Occipital lobe (tissue), 1 donor: ENCODE measurements at regions not wholly inside any gene's neighbourhood (a gene's known extent, or its start where the extent isn't known, plus 50 kb on each side); places are given as distances from the start of the nearest gene placed in this dataset.

ENCODE experiments used
- DNase-seq: peaks from one replicate; lab custom pipeline; 2025; lab: John Stamatoyannopoulos, UW

DNA sequence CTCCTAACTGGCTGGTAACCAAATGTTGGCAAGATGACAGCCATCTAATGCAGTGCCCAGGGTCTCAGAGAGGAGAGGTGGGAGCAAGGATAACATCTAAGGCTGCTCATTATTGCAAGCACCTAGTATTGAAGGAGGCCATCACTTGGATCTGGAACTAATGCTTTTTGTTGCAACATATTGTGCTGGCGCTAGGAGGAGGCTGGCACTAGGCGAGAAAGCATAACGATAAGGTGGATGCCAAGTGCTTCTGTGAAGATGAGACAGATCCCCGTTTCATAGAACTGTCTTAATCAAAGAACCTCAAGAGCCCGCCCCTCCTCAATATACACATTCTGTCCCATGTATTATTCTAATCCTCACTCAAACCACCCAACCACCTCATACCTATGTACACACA is 774.0 kb downstream of the VRK1 start:
- no peak for DNase-seq

DNA sequence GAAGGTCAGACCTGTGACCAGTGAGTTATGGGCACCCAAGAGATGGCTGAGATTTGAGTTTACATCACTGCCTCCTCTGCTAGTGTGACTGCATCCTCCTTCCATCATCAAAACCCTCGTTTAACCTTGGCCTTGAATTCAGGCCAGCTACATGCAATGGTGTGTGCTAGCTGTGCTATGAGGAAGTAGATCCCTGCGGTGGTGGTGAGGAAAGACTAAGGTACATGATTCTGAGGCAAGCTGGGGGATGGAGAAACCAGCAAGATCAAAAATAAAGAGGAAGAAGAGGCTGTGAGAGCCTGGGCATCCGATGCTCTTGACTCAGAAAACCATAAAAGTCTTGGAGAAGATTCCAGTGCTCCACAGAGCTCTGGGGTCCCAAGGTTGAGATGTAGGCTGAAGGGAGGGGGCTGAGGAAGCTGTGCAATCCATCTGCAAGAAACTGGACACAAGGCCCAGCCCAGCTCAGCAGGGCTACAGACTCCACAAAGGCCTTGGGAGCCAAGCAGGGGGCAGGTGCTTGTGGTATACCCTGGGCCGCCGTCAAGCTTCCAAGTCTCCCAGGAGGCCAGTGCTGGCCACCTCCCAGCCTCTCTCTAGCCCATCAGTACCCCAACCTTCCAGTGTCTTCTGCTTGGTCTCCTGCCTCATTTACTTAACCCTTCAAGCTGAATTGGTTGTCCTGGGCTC is 774.8 kb downstream of the VRK1 start:
- DNase-seq, result no peak

DNA sequence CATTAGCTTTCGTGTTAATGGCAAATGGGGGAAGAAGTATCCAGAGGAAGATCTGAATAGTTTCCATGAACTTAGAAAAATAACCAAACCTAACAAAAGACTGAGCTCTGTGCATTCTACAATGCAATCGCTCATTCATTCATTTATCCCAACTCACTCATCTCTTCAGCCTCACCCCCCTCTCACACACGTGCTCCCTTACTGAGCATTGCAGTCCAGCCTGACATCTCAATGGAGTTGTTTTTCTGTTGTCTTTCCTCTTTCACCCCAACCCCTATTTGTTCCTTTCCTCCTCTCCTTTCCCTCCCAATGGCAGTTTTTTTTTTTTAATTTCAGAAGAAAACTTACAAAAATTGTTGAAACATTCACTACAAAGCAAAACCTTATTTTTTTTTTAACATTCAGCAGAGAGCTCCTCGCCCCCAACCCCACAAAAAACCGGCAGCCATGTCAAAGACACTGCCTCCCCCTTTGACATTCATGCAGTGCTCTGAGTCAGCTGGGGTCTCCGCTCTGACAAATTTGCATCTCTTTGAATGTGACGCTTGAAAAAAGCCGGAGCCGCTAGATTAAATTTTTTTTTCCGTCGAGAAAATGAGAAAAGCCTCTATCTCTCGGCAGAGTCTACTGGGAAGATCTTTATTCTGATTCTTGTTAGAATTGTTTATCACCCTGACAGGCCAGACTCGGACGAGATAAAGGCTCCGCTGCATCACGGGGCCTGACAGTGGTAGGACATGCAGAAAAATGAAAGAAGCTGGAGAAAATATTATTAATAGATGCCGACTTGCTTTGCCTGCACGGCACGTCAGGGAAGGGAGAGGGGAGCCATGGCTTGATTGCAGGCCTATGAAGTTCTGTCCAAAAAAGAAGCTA is 775.6 kb downstream of the VRK1 start:
- DNase-seq, result no peak

DNA sequence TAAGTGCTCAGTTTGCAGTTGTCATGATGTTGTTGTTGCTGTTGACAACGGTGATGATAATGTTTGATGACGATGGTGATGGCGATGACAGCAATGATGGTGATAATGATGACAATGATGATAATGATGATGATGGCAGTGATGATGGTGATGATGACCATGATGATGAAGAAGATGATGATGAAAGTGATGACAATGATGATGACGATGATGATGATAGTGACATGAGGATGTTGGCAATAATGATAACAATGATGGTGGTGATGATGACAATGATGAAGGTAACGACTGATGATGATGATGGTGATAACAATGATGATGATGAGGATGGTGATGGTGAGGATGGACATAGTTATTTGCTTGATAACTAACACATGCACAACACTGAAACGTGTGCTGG is 778.5 kb downstream of the VRK1 start:
- no peak for DNase-seq

DNA sequence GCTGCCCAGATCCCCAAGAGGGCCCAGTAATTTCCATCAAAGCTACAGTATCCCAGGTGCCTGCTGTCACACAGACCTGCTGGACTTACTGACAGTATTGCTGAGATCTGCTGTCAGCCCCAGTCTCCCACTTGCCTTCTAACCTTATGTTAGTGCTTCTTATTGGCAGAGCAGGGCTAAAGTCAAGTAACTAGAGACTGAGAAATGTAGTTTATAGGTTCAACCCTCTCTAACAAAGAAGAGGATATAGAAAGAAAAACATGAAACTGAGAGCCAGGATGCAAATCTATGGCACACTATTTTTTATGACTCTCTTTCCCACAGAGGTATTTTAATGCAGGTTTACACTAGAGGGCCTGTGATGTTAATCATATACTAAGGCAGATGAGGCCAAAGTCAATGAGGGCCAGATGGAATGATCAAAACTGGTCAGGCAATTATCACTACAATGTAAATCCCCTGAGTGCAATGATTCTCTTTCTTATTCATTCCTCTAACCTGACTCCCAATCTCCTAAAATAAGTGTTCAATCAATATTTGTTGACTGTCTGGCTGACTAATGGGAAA is 781.9 kb downstream of the VRK1 start:
- no peak for DNase-seq

DNA sequence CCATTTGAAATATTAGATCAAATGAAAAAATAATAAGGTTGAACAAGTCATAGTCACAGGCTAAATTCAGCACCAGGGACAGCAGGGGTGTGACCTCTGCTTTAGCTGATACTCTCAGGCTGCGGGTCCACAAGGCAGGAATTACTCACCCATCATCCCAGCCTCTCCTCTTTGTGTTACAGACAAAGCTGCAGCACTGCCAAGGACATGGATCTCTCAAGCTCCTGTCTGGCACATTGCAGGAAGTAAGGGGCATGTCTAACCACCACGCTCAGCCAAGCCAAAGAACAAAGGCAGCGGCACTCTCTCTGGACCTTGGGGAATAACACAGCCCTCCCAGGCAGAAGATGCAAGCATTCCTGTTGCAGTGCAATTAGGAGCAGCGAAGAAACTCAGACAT is 783.8 kb downstream of the VRK1 start:
- no peak for DNase-seq

DNA sequence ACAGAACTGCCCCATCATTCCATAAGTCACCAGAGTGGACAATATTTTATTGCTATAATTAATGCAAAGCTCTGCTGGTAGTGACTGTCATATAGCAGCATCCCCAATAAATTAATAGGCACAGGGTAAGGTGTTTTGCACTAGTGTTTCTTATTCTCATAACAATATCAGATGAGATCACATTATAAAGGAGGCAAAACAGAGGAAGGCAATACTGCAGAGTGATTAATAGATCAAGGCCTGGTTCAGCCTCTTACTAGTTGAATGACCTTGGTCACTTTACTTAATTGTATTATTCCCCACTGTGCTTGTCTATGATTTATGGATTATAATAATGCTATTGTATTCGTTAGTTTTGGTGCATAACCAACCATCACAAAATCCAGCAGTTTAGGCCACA is 784.8 kb downstream of the VRK1 start:
- DNase-seq, result no peak

DNA sequence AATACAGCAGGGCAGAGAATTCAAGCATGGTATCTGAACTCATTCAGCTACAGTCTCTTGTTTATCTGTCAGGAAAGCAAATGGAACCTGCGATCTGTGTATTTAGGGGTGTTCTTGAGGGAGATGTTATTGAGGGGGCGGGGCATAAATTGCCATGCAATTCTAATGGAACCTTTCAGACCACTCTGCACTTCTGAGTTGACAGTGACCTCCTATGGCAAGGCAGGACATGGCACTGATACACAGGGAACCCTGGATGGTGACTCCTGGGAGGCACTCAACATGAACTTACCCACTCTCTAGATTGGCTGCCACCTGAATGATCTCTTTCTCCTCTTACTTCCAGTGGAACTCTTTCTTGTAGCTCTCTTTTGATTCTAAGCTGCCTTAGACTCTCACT is 787.3 kb downstream of the VRK1 start:
- DNase-seq, result no peak

DNA sequence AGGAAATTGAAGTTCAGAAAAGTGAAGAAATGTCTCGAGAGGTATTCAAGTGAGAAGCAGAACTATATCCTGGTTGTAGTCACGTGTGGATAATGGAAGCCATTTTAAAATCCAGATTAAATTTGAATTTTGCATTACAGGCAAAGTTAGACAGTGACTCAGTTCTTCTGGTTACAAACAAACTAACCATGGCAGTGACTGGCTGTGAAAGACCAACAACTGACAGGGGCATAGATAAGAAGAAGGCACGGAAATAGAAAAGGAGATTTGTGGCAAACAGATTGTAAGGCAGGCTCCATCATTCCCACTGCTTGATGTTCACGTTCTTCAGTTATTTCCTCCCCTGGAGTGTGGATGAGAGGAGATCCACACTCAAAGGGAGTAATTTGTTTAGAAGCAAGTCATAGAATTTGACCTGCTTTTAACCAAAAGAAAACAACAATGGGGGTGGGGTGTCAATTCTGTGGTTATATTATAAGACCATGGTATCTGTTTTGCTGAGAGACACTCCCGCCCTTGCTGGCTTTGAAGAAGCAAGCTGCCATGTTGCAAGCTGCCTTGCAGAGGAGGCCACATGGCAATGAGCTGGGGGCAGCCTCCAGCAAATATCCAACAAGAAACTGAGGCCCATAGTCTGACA is 795.3 kb downstream of the VRK1 start:
- DNase-seq, result no peak

DNA sequence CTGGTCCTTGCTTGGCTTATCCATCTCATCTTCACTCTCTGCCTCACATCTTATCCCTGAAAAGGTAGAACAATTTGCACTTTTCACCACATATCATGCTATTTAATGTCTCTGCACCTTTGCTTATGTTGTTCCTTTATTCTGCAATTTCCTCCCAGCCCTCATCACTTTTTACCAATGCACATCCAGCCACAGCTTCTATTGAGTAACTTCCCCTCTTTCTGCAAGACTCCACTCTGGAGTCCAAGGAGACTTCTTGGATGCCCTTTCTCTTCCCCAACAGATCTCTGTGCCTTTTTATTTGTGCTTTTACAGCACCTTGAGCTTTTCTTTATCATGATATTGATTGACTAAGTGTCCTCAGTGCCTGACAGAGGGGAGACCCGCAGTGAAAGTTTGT is 797.1 kb downstream of the VRK1 start:
- no peak for DNase-seq

DNA sequence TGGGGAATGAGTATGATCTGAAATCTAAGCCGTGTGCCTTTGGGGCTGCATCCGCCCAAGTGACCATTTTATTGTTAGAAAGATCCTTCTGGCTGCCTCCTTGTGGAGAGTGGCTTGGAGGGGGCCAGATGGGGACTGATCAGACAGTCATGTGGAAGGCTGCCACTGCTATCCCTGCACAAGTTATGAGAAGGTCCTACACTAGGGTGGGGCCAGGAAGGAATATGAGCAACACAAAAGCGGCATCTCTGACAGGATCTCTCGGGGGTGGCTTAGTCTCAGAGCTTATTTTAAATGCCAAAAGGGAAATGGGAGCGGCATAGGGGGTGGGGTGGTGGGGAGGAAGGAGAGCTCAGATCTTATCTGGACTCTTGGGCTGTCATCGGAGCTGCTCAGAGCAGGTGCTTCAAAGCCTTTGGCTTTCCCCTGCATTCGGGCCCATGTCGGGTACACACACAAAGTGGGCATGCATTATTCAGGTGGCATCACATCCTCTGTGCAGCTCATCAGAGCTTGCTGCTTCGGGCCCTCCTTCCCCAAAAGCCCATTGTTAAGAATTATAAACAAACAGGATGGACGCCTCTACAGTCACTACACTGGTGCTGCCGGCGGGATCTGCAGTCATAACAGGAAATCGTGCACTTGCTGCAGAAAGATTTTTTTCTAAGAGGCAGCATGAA is 805.4 kb downstream of the VRK1 start:
- DNase-seq, result no peak

DNA sequence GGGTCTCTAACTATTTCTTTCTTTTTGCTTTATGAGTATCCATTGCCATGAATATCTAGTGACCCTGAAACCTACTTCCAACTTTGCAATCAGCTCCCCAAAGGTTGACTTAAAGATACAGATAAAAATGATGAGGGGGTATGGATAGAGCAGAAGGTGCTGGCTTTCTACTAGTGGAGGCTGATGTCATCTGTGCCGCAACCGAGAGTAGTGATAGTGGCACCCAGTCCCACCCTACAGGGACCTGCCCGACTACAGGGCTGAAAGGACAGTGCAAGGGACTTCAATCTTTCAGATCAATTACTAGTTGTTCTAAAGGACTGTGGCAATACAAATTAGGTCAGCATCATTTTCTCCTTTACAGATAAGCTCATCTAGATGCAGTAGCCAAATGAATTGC is 806.0 kb downstream of the VRK1 start:
- no peak for DNase-seq

DNA sequence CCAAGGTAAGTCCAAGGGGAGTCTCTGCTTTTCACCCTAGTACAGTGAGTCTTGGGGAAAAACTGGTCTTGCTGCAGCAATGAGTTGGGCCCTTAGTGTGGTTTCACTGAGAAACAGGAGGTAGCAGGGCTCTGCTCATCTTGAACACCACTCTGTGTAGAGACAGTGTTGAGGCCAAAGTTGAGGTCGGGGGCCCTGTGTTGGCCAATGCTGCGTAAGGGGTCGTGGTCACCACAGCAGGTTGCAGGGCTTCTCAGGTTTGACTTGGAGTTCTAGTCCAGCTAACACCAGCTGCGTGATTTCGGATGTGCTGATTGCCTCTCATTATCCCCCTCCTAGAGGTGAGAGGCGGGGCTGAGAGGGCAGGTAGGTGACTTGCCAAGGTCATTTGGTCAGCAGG is 807.5 kb downstream of the VRK1 start:
- DNase-seq, result no peak

DNA sequence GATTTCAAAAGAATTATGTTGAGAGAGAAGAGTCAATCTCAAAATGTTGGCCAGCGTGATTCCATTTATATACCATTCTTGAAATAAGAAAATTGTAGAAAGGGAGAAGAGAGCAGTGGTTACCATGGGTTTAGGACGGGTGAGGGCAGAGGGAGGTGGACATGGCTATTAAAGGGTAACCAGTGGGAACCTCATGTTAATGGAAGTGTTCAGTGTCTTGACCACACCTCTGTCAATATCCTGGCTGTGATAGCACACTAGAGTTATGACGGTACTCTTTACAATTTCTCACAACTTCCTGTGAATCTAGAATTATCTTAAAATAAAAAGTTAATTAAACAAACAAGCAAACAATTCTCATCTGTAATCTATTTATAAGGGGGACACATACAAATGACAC is 821.2 kb downstream of the VRK1 start:
- no peak for DNase-seq

DNA sequence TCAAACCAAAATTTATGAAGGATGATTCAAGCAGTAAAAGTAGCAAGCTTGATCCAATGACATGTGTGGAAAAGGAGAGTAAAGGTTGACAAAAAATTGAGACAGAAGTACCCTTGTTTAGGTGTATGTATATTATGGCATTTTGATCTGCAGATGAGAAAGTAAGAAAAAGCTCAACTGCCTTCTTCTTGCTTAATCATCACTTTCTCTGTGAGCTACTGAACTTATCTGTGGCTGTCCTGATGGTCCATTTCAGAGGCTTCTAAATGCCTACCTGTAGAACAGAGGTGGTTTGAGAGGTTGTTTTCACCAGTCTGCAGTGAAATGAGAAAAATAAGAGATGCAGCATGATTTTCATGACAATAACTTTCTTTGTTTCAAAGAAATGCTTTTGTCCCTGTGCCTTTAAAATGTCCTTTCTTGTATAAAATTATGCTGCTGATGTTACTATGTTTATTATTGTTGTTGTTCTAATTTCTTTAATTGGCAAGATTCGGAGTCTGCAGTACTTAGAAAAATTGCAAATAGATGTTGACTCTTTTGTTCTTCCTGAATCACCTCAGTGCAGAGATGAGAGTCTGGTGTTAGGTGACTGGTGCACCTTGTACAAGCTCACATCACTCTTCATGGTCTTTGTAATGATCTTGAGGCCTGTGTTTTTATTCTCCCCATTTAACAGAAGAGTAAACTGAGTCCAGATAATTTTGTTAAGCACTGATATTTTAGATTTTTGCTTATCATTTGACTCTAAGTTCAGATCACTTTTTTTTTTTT is 821.9 kb downstream of the VRK1 start:
- DNase-seq, result no peak

DNA sequence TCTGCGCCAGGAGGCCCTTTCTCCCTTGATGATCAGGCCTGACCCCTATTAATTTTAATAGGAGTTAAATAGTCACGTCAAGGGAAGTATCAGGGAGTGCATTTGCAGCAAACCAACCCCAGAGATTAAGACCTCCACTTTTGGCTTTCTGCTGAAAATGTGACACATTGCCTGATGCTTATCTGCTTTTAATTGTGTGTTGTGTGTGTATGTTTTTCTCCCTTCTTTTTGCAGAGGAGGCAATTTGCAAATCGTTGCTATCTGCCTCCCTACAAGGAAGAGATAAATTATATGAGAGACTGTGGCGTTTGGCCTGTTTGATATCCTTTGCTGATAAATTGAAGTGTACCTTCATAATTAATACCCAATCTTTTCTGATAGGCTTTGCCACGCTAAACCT is 822.9 kb downstream of the VRK1 start:
- no peak for DNase-seq

DNA sequence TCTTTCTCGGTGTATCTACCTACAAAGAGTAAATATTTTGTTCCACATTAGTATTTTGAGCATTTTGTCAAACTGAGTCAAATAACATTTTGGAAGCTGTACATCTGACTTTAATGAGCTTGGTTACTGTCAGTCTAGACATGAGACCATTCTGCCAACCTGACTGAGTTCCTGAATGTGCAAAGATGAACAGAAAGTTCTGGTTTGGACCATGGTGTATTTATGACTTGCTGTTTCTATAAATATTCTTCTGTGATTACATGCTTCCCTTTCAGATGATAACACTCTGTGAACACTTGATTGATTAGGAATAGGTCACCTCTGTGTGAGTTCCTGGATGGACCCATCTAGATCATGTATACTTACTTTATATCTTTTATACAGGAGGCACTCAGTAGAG is 827.8 kb downstream of the VRK1 start:
- no peak for DNase-seq

DNA sequence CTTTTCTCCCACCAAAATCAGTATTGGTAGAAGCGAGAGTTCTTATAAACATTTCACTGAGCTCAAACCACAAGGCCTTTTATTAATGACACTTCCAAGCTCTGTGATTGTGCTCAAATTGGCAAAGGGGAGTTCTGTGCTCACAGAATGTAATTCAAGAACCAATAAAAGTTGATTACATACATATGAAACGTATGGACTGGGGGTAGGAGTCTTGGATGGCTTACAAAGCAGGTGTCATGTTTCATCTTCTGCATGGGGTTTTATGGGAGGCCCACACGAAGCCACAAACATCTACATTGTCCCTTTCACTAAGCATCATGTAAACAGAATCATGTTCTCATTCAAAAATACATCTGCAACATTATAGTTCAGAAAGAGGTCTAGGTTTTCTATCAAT is 828.3 kb downstream of the VRK1 start:
- no peak for DNase-seq

DNA sequence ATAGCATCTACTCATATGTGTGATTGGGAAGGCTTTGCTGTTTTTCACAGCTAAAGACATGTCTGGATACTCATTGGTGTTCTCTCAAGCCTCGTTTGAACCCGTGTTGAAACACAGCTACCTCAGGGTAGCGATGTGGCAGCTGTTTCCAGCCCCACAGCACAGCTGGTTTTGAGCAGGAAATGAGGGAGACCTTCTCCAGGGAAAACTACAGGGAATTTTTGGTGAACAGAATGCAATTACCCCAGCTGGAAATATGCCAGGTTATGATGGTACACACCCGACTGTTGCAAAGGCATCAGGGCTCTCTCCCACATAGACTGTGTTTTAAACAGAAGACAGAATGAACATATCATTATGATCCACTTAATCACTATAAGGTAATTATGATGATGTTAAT is 828.9 kb downstream of the VRK1 start:
- DNase-seq, result no peak

DNA sequence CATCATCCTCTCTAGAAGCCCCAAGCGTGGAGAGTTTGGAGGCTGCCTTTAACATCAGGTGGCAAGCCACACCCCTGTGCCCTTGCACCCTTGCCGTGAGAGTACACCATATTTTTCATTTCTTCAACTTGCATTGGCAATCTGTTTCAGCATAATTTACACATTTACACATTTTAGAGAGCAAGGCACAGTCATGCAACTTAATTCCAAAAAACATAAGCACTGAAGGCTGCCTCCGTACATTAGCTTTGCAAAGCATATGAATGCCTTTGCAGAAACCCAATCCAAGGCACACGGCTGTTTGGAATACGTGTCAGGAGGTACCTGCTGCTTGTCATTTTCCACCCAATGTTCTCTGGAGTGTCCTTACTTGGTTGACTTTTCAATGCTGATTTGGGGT is 833.1 kb downstream of the VRK1 start:
- DNase-seq, result no peak

DNA sequence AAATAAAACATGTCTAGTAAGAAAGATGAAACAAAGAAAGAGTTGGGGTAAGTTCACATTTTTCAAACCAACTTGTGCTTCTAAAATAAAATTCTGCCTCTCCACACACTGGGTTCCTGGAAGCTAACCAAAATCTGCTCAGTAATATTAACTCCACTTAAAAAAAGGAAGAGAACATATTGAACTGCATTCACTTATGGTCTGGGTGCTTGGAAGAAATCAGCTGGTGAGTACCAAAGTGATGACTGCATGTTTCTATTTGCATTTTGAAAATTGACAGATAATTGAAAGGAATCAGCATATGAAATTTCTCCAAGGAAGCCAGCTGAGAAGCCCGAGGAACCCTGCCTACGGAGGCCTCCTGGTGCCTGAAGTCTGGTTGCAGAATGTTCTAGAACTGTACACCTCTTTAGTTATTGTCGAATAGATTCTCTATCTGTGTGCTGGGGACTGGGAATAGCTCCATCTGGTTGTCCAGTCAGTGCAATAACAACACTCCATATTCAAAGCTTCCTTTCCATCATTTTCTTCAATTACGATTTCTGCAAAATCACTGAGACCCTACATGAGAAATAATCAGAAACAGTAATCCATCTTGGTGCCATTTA is 836.1 kb downstream of the VRK1 start:
- no peak for DNase-seq
